WTC11 (cell line): ENCODE measurements at regions not wholly inside any gene's neighbourhood (a gene's known extent, or its start where the extent isn't known, plus 50 kb on each side); places are given as distances from the start of the nearest gene placed in this dataset.

Experiments
- ATAC-seq: fragments of 200-7000 bp; cut with Tn5 transposase; 2 replicates; pipeline ENCODE4 v1.10.0; 2021; ENCODE audit warnings: mild to moderate bottlenecking, moderate library complexity
- CTCF ChIA-PET: fragments of 300-600 bp; sonication (Branson Sonifier 250); formaldehyde crosslinking; loops from one replicate; lab custom pipeline; 2021; ENCODE audit warnings: antibody characterized with exemption; lab: Charles Lee
- POLR2A ChIA-PET: fragments of 350-600 bp; sonication (Branson Sonifier 250); formaldehyde crosslinking; loops from one replicate; lab custom pipeline; 2021; ENCODE audit warnings: antibody characterized with exemption; lab: Charles Lee
- DNase-seq: peaks from one replicate; pipeline ENCODE4 v3.0.0; 2021; ENCODE audit warnings: low spot score
- H3K27ac Mint-ChIP-seq: 2 replicates; pipeline ENCODE4 v1.8.0; 2021; ENCODE audit warnings: mixed read lengths
- H3K27me3 Mint-ChIP-seq: 2 replicates; pipeline ENCODE4 v1.8.0; 2021; ENCODE audit warnings: low read depth, mild to moderate bottlenecking, moderate library complexity, mixed read lengths
- H3K36me3 Mint-ChIP-seq: 2 replicates; pipeline ENCODE4 v1.8.0; 2021; ENCODE audit warnings: mixed read lengths
- H3K4me1 Mint-ChIP-seq: 2 replicates; pipeline ENCODE4 v1.8.0; 2022; ENCODE audit warnings: mixed read lengths
- H3K4me3 Mint-ChIP-seq: 2 replicates; pipeline ENCODE4 v1.8.0; 2021; ENCODE audit warnings: mild to moderate bottlenecking, moderate library complexity, mixed read lengths
- H3K9me3 Mint-ChIP-seq: 2 replicates; pipeline ENCODE4 v1.8.0; 2021; ENCODE audit warnings: mixed read lengths
- ATF1 ChIP-seq: sonication (generic); formaldehyde crosslinking; IDR thresholded peaks from 2 replicates; pipeline ENCODE4 v1.8.1; 2023; ENCODE audit warnings: mild to moderate bottlenecking, moderate library complexity, missing genetic modification reagents
- CREM ChIP-seq: sonication (generic); formaldehyde crosslinking; IDR thresholded peaks from 2 replicates; pipeline ENCODE4 v1.8.1; 2022; ENCODE audit warnings: mild to moderate bottlenecking, missing genetic modification reagents, moderate library complexity
- HMGA2 ChIP-seq: fragments of 250-450 bp; sonication (Bioruptor Pico); IDR thresholded peaks from 2 replicates; pipeline ENCODE4 v1.4.0; 2021; ENCODE audit warnings: mild to moderate bottlenecking, moderate library complexity
- KAT7 ChIP-seq: sonication (generic); formaldehyde crosslinking; IDR thresholded peaks from 2 replicates; pipeline ENCODE4 v1.8.1; 2023; ENCODE audit warnings: missing genetic modification reagents, mild to moderate bottlenecking, borderline replicate concordance
- NFATC4 ChIP-seq: fragments of 250-450 bp; sonication (Bioruptor Pico); IDR thresholded peaks from 2 replicates; pipeline ENCODE4 v1.9.0; 2021; ENCODE audit warnings: mild to moderate bottlenecking
- NFYB ChIP-seq: sonication (generic); formaldehyde crosslinking; conservative IDR thresholded peaks from 2 replicates; pipeline ENCODE4 v1.8.0; 2022; ENCODE audit warnings: low read depth, missing genetic modification reagents
- NR3C1 ChIP-seq: sonication (generic); formaldehyde crosslinking; conservative IDR thresholded peaks from 2 replicates; pipeline ENCODE4 v1.8.1; 2023; ENCODE audit warnings: low read depth, mild to moderate bottlenecking, missing genetic modification reagents
- RORB ChIP-seq: fragments of 250-450 bp; sonication (Bioruptor Pico); IDR thresholded peaks from 2 replicates; pipeline ENCODE4 v1.9.0; 2021; ENCODE audit warnings: mild to moderate bottlenecking
- SMAD3 ChIP-seq: sonication (generic); formaldehyde crosslinking; IDR thresholded peaks from 2 replicates; pipeline ENCODE4 v1.8.0; 2022; ENCODE audit warnings: missing genetic modification reagents, mild to moderate bottlenecking, borderline replicate concordance
- SMAD4 ChIP-seq: sonication (generic); formaldehyde crosslinking; IDR thresholded peaks from 2 replicates; pipeline ENCODE4 v1.8.0; 2022; ENCODE audit warnings: mild to moderate bottlenecking, missing genetic modification reagents
- TCF7 ChIP-seq: sonication (generic); formaldehyde crosslinking; IDR thresholded peaks from 2 replicates; pipeline ENCODE4 v1.8.0; 2022; ENCODE audit warnings: mild to moderate bottlenecking, low read depth, missing genetic modification reagents, moderate library complexity
- ZBTB21 ChIP-seq: sonication (generic); formaldehyde crosslinking; IDR thresholded peaks from 2 replicates; pipeline ENCODE4 v1.8.1; 2023; ENCODE audit warnings: mild to moderate bottlenecking, missing genetic modification reagents, borderline replicate concordance
- ZNF263 ChIP-seq: sonication (generic); formaldehyde crosslinking; IDR thresholded peaks from 2 replicates; pipeline ENCODE4 v1.8.1; 2022; ENCODE audit warnings: low read depth, mild to moderate bottlenecking, moderate library complexity, missing genetic modification reagents
- TF ChIP-seq, protein P1 (sequence below): sonication (generic); formaldehyde crosslinking; IDR thresholded peaks from 2 replicates; pipeline ENCODE4 v1.8.0; 2023; ENCODE audit warnings: missing genetic modification reagents, mild to moderate bottlenecking, borderline replicate concordance
- TF ChIP-seq, protein P2 (sequence below): fragments of 250-450 bp; sonication (Bioruptor Pico); IDR thresholded peaks from 2 replicates; pipeline ENCODE4 v1.9.0; 2021; ENCODE audit warnings: mild to moderate bottlenecking
- TF ChIP-seq, protein P3 (sequence below): fragments of 250-450 bp; sonication (Bioruptor Pico); IDR thresholded peaks from 2 replicates; pipeline ENCODE4 v2.1.2; 2022; ENCODE audit warnings: mild to moderate bottlenecking, moderate library complexity
- TF ChIP-seq, protein P4 (sequence below): fragments of 250-450 bp; sonication (Bioruptor Pico); conservative IDR thresholded peaks from 2 replicates; pipeline ENCODE4 v1.9.0; 2021; ENCODE audit warnings: mild to moderate bottlenecking
- TF ChIP-seq, protein P5 (sequence below): fragments of 200-600 bp; IDR thresholded peaks from 2 replicates; pipeline ENCODE4 v1.8.0; 2022; ENCODE audit warnings: antibody characterized with exemption
- TF ChIP-seq, protein P6 (sequence below): sonication (generic); formaldehyde crosslinking; IDR thresholded peaks from 2 replicates; pipeline ENCODE4 v1.8.1; 2023; ENCODE audit warnings: mild to moderate bottlenecking, missing genetic modification reagents

DNA sequence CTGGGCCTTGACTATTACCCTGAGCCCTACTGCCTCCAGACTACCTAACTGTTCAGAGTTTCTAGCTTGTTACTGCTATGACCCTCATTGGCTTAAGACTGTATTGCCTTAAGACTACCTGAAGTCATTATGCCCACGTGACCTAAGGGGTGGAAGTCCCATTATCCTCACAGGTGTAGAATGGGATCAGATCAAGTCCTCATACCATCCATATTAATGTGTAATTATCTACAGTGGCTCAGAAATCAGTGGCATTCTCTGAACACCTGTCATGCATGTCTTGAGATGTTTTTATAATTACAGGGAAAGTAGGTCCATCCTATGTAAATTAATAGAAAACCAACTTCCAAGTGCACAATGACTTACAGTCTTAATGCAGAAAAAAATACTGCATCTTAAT lies 124.0 kb upstream of the CDC42EP3 start:
- ChIA-PET CTCF (interaction anchor here (1.1 to 1.2 kb wide), 2 partner anchors 15 to 37 kb away, joined by 3 to 4 read pairs; no protein-coding TSS in a partner anchor), POLR2A (no interaction called here)
- H3K4me3 Mint-ChIP-seq, result no peak overlapping the region

DNA sequence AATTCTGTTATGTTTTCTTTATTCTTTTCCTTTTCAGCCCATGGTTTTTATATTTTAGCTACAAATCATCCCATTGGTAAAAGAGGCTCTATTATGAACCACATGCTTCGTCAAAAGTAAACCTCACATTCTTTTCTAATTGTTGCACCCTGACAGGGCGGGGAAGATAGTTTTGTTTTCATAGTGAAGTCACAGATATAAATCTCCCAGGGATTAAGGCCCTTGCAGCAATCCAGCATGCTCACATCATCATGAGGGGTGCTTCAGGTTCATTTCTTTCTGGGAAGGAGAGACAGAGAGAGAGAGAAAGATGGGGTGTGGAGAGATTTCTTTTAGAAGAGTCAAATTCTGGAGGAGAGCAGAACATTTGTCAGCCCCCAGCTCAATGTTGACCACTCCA lies 124.5 kb upstream of the CDC42EP3 start:
- Mint-ChIP-seq H3K4me1 (peaks cover 8% of the 10 kb centered on the region), H3K27me3 (no peaks in the 10 kb centered on the region), H3K27ac (no peak overlapping the region), H3K36me3 (no peaks in the 10 kb centered on the region), H3K9me3 (no peaks in the 10 kb centered on the region), H3K4me3 (no peak overlapping the region)
- ChIA-PET POLR2A (no interaction called here), CTCF (interaction anchor here (1.1 to 1.2 kb wide), 2 partner anchors 14 to 36 kb away, joined by 3 to 4 read pairs; no protein-coding TSS in a partner anchor)
- no peak for ATAC-seq
- no peak for DNase-seq
- TF ChIP-seq, protein P1, sequence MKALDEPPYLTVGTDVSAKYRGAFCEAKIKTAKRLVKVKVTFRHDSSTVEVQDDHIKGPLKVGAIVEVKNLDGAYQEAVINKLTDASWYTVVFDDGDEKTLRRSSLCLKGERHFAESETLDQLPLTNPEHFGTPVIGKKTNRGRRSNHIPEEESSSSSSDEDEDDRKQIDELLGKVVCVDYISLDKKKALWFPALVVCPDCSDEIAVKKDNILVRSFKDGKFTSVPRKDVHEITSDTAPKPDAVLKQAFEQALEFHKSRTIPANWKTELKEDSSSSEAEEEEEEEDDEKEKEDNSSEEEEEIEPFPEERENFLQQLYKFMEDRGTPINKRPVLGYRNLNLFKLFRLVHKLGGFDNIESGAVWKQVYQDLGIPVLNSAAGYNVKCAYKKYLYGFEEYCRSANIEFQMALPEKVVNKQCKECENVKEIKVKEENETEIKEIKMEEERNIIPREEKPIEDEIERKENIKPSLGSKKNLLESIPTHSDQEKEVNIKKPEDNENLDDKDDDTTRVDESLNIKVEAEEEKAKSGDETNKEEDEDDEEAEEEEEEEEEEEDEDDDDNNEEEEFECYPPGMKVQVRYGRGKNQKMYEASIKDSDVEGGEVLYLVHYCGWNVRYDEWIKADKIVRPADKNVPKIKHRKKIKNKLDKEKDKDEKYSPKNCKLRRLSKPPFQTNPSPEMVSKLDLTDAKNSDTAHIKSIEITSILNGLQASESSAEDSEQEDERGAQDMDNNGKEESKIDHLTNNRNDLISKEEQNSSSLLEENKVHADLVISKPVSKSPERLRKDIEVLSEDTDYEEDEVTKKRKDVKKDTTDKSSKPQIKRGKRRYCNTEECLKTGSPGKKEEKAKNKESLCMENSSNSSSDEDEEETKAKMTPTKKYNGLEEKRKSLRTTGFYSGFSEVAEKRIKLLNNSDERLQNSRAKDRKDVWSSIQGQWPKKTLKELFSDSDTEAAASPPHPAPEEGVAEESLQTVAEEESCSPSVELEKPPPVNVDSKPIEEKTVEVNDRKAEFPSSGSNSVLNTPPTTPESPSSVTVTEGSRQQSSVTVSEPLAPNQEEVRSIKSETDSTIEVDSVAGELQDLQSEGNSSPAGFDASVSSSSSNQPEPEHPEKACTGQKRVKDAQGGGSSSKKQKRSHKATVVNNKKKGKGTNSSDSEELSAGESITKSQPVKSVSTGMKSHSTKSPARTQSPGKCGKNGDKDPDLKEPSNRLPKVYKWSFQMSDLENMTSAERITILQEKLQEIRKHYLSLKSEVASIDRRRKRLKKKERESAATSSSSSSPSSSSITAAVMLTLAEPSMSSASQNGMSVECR (CRISPR knock-in tag), result no peak
- TF ChIP-seq RORB (no peak), NR3C1 (CRISPR knock-in tag) (no peak), SMAD4 (CRISPR knock-in tag) (no peak), ZBTB21 (CRISPR knock-in tag) (no peak), TCF7 (no peak), KAT7 (CRISPR knock-in tag) (no peak), NFYB (CRISPR knock-in tag) (no peak), HMGA2 (no peak), ZNF263 (CRISPR knock-in tag) (no peak), SMAD3 (CRISPR knock-in tag) (no peak)
- TF ChIP-seq, protein P2, sequence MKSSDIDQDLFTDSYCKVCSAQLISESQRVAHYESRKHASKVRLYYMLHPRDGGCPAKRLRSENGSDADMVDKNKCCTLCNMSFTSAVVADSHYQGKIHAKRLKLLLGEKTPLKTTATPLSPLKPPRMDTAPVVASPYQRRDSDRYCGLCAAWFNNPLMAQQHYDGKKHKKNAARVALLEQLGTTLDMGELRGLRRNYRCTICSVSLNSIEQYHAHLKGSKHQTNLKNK, result no peak
- TF ChIP-seq, protein P3, sequence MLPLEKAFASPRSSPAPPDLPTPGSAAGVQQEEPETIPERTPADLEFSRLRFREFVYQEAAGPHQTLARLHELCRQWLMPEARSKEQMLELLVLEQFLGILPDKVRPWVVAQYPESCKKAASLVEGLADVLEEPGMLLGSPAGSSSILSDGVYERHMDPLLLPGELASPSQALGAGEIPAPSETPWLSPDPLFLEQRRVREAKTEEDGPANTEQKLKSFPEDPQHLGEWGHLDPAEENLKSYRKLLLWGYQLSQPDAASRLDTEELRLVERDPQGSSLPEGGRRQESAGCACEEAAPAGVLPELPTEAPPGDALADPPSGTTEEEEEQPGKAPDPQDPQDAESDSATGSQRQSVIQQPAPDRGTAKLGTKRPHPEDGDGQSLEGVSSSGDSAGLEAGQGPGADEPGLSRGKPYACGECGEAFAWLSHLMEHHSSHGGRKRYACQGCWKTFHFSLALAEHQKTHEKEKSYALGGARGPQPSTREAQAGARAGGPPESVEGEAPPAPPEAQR (CRISPR knock-in tag), result no peak

More for the DNA sequence above, 124.0 kb upstream of the CDC42EP3 start:
- no peak overlapping the region for H3K27ac Mint-ChIP-seq
- TF ChIP-seq NFATC4, result no peak
- TF ChIP-seq CREM, result no peak
- TF ChIP-seq, protein P4, sequence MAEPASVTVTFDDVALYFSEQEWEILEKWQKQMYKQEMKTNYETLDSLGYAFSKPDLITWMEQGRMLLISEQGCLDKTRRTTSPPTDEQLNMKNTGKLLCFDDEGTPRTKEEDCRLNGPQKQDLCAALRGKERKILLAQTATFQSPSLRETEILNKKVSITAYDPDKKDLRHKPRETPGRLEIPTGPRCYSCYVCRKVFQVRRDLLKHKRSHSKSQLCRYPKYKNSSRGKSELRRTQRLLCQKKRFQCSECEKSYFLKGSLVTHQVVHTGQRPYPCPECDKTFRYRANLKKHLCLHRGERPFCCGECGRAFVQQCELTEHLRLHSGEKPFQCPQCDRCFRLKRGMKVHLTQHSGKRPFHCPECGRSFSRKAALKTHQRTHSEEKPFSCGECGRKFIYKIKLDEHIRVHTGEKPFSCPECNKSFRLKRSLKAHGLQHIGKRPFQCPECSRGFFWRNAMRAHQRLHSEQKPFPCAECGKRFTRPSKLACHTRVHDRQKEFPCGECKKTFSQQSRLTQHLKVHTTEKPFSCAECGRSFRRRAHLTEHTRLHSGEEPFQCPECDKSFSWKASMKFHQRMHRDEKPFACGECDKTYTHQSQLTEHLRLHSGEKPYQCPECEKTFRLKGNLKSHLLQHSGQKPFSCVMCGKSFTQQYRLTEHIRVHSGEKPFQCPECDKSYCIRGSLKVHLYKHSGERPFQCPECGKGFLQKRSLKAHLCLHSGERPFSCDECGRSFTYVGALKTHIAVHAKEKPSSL (CRISPR knock-in tag), result no peak
- TF ChIP-seq ATF1 (CRISPR knock-in tag), result no peak
- TF ChIP-seq, protein P5, sequence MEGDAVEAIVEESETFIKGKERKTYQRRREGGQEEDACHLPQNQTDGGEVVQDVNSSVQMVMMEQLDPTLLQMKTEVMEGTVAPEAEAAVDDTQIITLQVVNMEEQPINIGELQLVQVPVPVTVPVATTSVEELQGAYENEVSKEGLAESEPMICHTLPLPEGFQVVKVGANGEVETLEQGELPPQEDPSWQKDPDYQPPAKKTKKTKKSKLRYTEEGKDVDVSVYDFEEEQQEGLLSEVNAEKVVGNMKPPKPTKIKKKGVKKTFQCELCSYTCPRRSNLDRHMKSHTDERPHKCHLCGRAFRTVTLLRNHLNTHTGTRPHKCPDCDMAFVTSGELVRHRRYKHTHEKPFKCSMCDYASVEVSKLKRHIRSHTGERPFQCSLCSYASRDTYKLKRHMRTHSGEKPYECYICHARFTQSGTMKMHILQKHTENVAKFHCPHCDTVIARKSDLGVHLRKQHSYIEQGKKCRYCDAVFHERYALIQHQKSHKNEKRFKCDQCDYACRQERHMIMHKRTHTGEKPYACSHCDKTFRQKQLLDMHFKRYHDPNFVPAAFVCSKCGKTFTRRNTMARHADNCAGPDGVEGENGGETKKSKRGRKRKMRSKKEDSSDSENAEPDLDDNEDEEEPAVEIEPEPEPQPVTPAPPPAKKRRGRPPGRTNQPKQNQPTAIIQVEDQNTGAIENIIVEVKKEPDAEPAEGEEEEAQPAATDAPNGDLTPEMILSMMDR, result no peak
- TF ChIP-seq, protein P3 (CRISPR knock-in tag), result no peak
- TF ChIP-seq, protein P6, sequence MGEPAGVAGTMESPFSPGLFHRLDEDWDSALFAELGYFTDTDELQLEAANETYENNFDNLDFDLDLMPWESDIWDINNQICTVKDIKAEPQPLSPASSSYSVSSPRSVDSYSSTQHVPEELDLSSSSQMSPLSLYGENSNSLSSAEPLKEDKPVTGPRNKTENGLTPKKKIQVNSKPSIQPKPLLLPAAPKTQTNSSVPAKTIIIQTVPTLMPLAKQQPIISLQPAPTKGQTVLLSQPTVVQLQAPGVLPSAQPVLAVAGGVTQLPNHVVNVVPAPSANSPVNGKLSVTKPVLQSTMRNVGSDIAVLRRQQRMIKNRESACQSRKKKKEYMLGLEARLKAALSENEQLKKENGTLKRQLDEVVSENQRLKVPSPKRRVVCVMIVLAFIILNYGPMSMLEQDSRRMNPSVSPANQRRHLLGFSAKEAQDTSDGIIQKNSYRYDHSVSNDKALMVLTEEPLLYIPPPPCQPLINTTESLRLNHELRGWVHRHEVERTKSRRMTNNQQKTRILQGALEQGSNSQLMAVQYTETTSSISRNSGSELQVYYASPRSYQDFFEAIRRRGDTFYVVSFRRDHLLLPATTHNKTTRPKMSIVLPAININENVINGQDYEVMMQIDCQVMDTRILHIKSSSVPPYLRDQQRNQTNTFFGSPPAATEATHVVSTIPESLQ (CRISPR knock-in tag), result no peak
- ATAC-seq (no peak), DNase-seq (no peak)
- peaks cover 8% of the 10 kb centered on the region for H3K4me1 Mint-ChIP-seq
- H3K27me3 Mint-ChIP-seq, result no peaks in the 10 kb centered on the region
- H3K36me3 Mint-ChIP-seq, result no peaks in the 10 kb centered on the region
- no peaks in the 10 kb centered on the region for H3K9me3 Mint-ChIP-seq
